Progenitor cell of endocrine pancreas (in vitro differentiated cells): ENCODE measurements at regions not wholly inside any gene's neighbourhood (a gene's known extent, or its start where the extent isn't known, plus 50 kb on each side); places are given as distances from the start of the nearest gene placed in this dataset.

Experiments used
- DNase-seq: peaks from one replicate; pipeline ENCODE4 v3.0.0; 2021; ENCODE audit warnings: low spot score; ENCODE audit not compliant: unreplicated experiment
- H3K27ac Mint-ChIP-seq: 2 replicates; pipeline ENCODE4 v1.8.0; 2021; ENCODE audit warnings: mild to moderate bottlenecking, moderate library complexity, mixed read lengths
- H3K27me3 Mint-ChIP-seq: 2 replicates; pipeline ENCODE4 v1.8.0; 2021; ENCODE audit warnings: mixed read lengths
- H3K36me3 Mint-ChIP-seq: 2 replicates; pipeline ENCODE4 v1.8.0; 2022; ENCODE audit warnings: mixed read lengths; ENCODE audit not compliant: insufficient read depth
- H3K4me1 Mint-ChIP-seq: 2 replicates; pipeline ENCODE4 v1.8.0; 2021; ENCODE audit warnings: low read depth, mixed read lengths
- H3K4me3 Mint-ChIP-seq: 2 replicates; pipeline ENCODE4 v1.8.0; 2021; ENCODE audit warnings: low read depth, mild to moderate bottlenecking, moderate library complexity, mixed read lengths
- H3K9me3 Mint-ChIP-seq: 2 replicates; pipeline ENCODE4 v1.8.0; 2021; ENCODE audit warnings: low read depth, mixed read lengths
- CTCF ChIP-seq: fragments of 200-600 bp; sonication (generic); IDR thresholded peaks from one replicate; pipeline ENCODE4 v1.5.0; 2021; ENCODE audit warnings: antibody characterized with exemption, mild to moderate bottlenecking; ENCODE audit not compliant: unreplicated experiment

GRCh38 chr2:16150456-16151280 lies 210.3 kb downstream of the MYCN start:
- H3K27ac Mint-ChIP-seq, result no peak overlapping the region
- DNase-seq, result no peak
- no peaks in the 10 kb centered on the region for H3K27me3 Mint-ChIP-seq
- H3K4me3 Mint-ChIP-seq, result no peak overlapping the region
- no peaks in the 10 kb centered on the region for H3K36me3 Mint-ChIP-seq
- H3K9me3 Mint-ChIP-seq, result no peaks in the 10 kb centered on the region
- H3K4me1 Mint-ChIP-seq, result peaks cover 3% of the 10 kb centered on the region
- no peak for TF ChIP-seq CTCF

GRCh38 chr2:16149349-16150243 lies 209.2 kb downstream of the MYCN start:
- Mint-ChIP-seq H3K4me3 (no peak overlapping the region), H3K9me3 (no peaks in the 10 kb centered on the region), H3K27ac (no peak overlapping the region), H3K4me1 (peaks cover 3% of the 10 kb centered on the region), H3K27me3 (no peaks in the 10 kb centered on the region), H3K36me3 (no peaks in the 10 kb centered on the region)
- DNase-seq, result no peak
- TF ChIP-seq CTCF, result no peak

GRCh38 chr2:16148632-16149348 lies 208.4 kb downstream of the MYCN start:
- no peak overlapping the region for H3K4me3 Mint-ChIP-seq
- TF ChIP-seq CTCF, result no peak
- no peak for DNase-seq
- no peaks in the 10 kb centered on the region for H3K36me3 Mint-ChIP-seq
- peaks cover 3% of the 10 kb centered on the region for H3K4me1 Mint-ChIP-seq
- H3K9me3 Mint-ChIP-seq, result no peaks in the 10 kb centered on the region
- no peak overlapping the region for H3K27ac Mint-ChIP-seq
- no peaks in the 10 kb centered on the region for H3K27me3 Mint-ChIP-seq

GRCh38 chr2:16142383-16143361 lies 202.3 kb downstream of the MYCN start:
- no peaks in the 10 kb centered on the region for H3K9me3 Mint-ChIP-seq
- H3K4me3 Mint-ChIP-seq, result no peak overlapping the region
- DNase-seq, result no peak
- no peaks in the 10 kb centered on the region for H3K36me3 Mint-ChIP-seq
- peaks cover 5% of the 10 kb centered on the region for H3K4me1 Mint-ChIP-seq
- H3K27me3 Mint-ChIP-seq, result no peaks in the 10 kb centered on the region
- no peak for TF ChIP-seq CTCF
- no peak overlapping the region for H3K27ac Mint-ChIP-seq
